GM23248 (cell line): ENCODE measurements at regions not wholly inside any gene's neighbourhood (a gene's known extent, or its start where the extent isn't known, plus 50 kb on each side); places are given as distances from the start of the nearest gene placed in this dataset.
"Not testable (repeated sequence)": the region's sequence is repeated elsewhere in the genome, so short reads cannot be mapped to it uniquely, and the experiment has no call there.

ENCODE experiments used
- DNase-seq: peaks from one replicate; pipeline ENCODE4 v3.0.0-alpha.2; 2015
- H2AFZ ChIP-seq: fragments of 200-600 bp; sonication (generic); 2 replicates; pipeline ENCODE4 v1.6.1; 2016; ENCODE audit warnings: antibody characterized with exemption
- H3F3A ChIP-seq: fragments of 200-600 bp; sonication (generic); 2 replicates; pipeline ENCODE4 v1.6.1; 2016; ENCODE audit warnings: mild to moderate bottlenecking, antibody characterized with exemption, mixed run types; ENCODE audit not compliant: insufficient read depth
- H3K27ac ChIP-seq: fragments of 200-600 bp; sonication (generic); 2 replicates; pipeline ENCODE4 v1.5.1; 2016; ENCODE audit warnings: mild to moderate bottlenecking
- H3K27me3 ChIP-seq: fragments of 200-600 bp; sonication (generic); replicated peaks from 2 replicates; pipeline ENCODE4 v1.6.1; 2016; ENCODE audit warnings: mild to moderate bottlenecking; ENCODE audit not compliant: insufficient read depth
- H3K36me3 ChIP-seq: fragments of 200-600 bp; sonication (generic); 2 replicates; pipeline ENCODE4 v1.6.1; 2016; ENCODE audit warnings: low read depth, mild to moderate bottlenecking
- H3K4me1 ChIP-seq: fragments of 200-600 bp; sonication (generic); 2 replicates; pipeline ENCODE4 v1.6.1; 2016; ENCODE audit warnings: mild to moderate bottlenecking; ENCODE audit not compliant: insufficient read depth
- H3K4me2 ChIP-seq: fragments of 200-600 bp; sonication (generic); one replicate; pipeline ENCODE4 v1.6.1; 2016; ENCODE audit warnings: mild to moderate bottlenecking; ENCODE audit not compliant: unreplicated experiment
- H3K4me3 ChIP-seq: fragments of 200-600 bp; sonication (generic); 2 replicates; pipeline ENCODE4 v1.5.1; 2016; ENCODE audit warnings: mild to moderate bottlenecking
- H3K79me2 ChIP-seq: fragments of 200-600 bp; sonication (generic); 2 replicates; pipeline ENCODE4 v1.6.1; 2016; ENCODE audit warnings: mild to moderate bottlenecking; ENCODE audit not compliant: insufficient read depth
- H3K9ac ChIP-seq: fragments of 200-600 bp; sonication (generic); 2 replicates; pipeline ENCODE4 v1.6.1; 2016; ENCODE audit warnings: mild to moderate bottlenecking
- H3K9me2 ChIP-seq: fragments of 200-600 bp; sonication (generic); 2 replicates; pipeline ENCODE4 v1.6.1; 2016; ENCODE audit warnings: mixed run types, mild to moderate bottlenecking, moderate library complexity; ENCODE audit not compliant: insufficient read depth
- H3K9me3 ChIP-seq: fragments of 200-600 bp; sonication (generic); one replicate; pipeline ENCODE4 v1.6.1; 2017; ENCODE audit warnings: low read depth
- H4K20me1 ChIP-seq: fragments of 200-600 bp; sonication (generic); 2 replicates; pipeline ENCODE4 v1.6.0; 2016; ENCODE audit not compliant: insufficient read depth
- WGBS, 2 experiments: methylation state at CpG; one replicate each; pipeline ENCODE4 v1.1.6; 2015 to 2017; ENCODE audit warnings: low lambda C conversion rate in 2 of 2, low coverage in 1 of 2; ENCODE audit errors: missing lambda C conversion rate in 2 of 2; 5-methylcytosine and 5-hydroxymethylcytosine counted together
- in situ Hi-C: fragments of 300-500 bp; cut with MboI; formaldehyde crosslinking; loops from 2 replicates; pipeline ENCODE4 v1.15.0; 2020

DNA sequence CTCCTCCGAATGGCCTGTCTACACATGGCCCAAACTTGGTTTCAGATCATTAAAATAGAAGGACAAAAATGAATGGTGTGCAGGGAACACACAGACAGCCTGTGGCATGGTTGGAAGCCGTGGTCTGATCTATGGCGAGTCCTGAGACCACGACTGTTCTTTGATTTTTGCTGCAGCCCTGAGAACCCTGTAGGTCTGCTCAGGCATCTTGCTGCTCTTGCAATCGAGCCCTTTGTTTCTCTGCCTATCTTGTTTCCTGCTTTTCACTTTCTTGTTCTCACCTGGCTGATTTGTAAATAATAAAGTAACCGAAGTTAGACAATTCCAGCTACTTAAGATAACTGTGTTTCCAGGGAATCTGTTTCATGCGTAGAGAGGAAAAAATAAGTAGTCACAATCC, 54.1 kb upstream of the NBPF9 start:
- H3K27me3 ChIP-seq, H3F3A ChIP-seq, H3K27ac ChIP-seq, H3K9me3 ChIP-seq, in situ Hi-C loops, H3K4me2 ChIP-seq, H4K20me1 ChIP-seq, H3K4me3 ChIP-seq, H3K9me2 ChIP-seq, DNase-seq, H3K9ac ChIP-seq, H3K4me1 ChIP-seq, H2AFZ ChIP-seq, H3K36me3 ChIP-seq, H3K79me2 ChIP-seq: not testable (repeated sequence)
- 94 to 98% methylated on average over 6 of the region's 7 CpGs for WGBS, 2 experiments

DNA sequence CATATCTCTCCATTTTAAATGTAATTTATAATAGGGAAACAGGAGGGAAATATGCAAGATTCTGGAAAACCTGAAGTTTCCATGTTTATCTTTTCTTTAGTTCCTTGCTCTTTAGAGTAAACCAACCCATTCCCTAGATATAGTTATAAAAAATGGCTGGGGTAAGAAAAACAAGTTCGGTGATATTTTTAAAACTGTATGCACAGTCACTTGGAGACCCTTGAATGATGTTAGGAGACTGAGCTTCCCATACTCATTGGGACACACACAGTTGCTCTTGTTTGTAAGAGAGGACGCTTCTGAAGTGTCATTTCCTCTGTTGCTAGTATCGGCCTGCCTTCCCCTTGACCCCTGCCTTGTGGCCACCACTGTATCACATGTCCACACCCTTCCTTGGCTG, 55.0 kb upstream of the NBPF9 start:
- H3K9me3 ChIP-seq, H3K27me3 ChIP-seq, H3K79me2 ChIP-seq, H3K4me1 ChIP-seq, H3K27ac ChIP-seq, H2AFZ ChIP-seq, H3K36me3 ChIP-seq, in situ Hi-C loops, H3K4me2 ChIP-seq, H3K9me2 ChIP-seq, H3F3A ChIP-seq, H3K4me3 ChIP-seq, H4K20me1 ChIP-seq, H3K9ac ChIP-seq, DNase-seq: not testable (repeated sequence)
- WGBS, 2 experiments: 71 to 80% methylated on average over 2 to 3 of the region's 3 CpGs

DNA sequence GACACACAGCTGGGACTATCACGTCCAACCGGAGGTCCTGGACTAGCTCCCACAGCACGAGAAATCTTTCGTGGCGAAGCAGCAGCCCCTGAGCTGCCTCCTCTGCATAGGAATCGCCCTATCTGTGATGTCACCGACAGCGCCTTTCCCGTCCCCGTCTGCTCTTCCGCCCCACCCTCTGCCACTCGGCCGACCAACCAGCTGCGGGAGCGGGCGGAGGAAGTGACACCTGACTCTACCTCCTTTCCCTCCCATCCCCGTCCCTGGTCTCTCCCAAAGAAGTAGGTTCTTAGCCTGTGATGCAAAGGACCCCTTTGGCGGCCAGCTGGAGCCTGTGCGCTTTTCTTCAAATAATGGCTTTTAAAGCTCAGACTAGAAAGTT, 59.7 kb upstream of the NBPF9 start:
- H3K79me2 ChIP-seq, H3K27me3 ChIP-seq, H3K4me1 ChIP-seq, DNase-seq, H3K9me3 ChIP-seq, H4K20me1 ChIP-seq, H3K36me3 ChIP-seq, H3K9me2 ChIP-seq, in situ Hi-C loops, H3F3A ChIP-seq: not testable (repeated sequence)
- WGBS, 2 experiments: 0 to 4% methylated on average over 2 of the region's 19 CpGs
- H3K4me3 ChIP-seq: peak overlapping the region; percentile 62
- peak overlapping the region; percentile 69 for H2AFZ ChIP-seq
- peak overlapping the region; percentile 43; the same call in 1 of the 2 replicates for H3K27ac ChIP-seq
- peak overlapping the region; percentile 76 for H3K4me2 ChIP-seq
- peak overlapping the region; percentile 53; the same call in 1 of the 2 replicates for H3K9ac ChIP-seq

DNA sequence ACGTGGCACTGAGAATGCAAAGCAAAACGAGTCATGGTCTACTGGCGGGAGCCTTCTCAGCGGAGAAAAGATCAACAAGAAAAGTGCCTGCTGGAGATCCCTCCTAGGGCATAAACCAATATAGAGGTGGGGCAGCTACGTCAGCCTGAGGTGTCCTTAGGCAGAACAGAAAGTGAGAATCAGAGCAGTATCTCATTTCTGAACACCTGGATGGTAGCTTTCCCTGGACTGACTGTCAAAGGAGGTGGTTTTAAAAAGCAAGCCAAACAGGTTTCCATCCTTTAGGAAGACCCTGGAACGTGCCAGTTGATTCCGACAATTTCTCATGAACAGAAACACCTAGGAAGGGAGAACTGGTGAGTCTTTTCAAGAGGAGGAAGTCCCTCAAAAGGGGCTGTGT, 71.4 kb upstream of the NBPF9 start:
- DNase-seq, H3K9me2 ChIP-seq, H2AFZ ChIP-seq, H4K20me1 ChIP-seq, H3K27me3 ChIP-seq, H3K9me3 ChIP-seq, H3K79me2 ChIP-seq, in situ Hi-C loops, H3K27ac ChIP-seq, H3K4me2 ChIP-seq, H3F3A ChIP-seq, H3K4me3 ChIP-seq, H3K36me3 ChIP-seq, H3K4me1 ChIP-seq: not testable (repeated sequence)
- 0 out of 2 replicates have a peak overlapping the region, but pooled peaks have one; percentile 18 for H3K9ac ChIP-seq
- 85 to 94% methylated on average over 4 of the region's 7 CpGs for WGBS, 2 experiments

DNA sequence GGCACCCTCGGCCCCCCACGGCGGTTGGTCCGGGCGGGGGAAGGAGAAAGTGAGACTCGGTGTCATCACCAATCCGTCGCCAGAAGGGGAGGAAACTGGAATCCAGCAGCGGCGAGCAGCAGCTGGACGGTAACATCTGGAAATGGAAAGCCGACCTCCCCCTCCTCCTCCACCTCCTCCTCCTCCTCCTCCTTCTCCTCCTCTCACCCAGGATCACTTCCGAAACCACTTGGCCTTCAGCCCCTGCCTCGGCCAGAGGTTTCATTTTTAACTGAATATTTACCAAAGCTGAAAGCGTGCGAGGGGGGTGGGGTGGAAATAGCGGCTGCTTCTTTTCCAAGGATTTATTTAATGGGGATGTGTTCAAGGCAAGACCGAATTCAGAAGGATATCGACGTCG, 72.5 kb upstream of the NBPF9 start:
- not testable (repeated sequence) for H3K9me3 ChIP-seq

DNA sequence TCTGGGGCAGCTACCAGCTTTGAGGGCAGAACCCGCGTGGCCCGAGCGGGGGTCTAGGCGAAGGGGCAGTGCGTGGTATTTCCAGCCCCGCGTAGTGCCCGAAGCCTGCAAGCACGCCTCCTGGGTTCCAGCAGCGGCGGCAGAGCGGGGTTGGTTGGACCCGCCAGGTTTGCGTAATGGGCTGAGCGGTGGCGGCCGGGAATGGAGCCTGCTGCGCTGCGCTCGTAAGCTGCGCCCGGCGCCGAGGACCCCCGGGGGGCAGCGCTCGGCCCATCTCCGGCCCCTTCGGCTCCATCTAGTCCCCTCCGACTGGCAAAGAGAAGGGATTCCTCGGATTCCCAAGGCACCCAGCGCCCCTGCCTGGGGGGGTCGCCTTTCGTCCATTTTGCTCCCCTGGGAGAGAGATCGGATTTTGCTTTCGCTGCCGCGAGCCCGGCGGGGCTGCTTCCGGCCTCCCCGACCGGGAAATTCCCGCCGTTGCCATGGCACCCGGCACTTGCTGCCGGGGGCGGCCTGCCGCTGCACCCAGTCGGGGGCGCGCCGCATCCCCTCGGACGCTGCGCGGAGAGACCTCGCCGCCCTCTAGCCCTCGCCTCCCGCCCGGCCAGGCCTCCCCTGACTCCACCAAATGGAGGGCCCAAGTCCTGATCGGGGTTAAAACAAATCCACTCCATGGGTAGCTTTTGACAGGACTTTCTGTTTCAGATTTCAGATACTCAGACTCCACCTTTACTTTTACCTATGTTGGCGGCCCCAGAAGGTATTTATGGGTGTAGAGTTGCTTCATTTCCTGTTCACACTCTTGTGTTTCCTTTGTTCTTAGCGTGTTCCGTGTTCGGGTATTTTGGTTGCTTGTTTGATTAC, 73.3 kb upstream of the NBPF9 start:
- H3K9me2 ChIP-seq, H3K9me3 ChIP-seq, H3K79me2 ChIP-seq, H3F3A ChIP-seq, H3K36me3 ChIP-seq, H3K4me2 ChIP-seq, H3K4me1 ChIP-seq, H3K27me3 ChIP-seq, H4K20me1 ChIP-seq, in situ Hi-C loops: not testable (repeated sequence)
- Histone ChIP-seq H3K27ac (peak overlapping the region; percentile 64), H3K4me3 (peak overlapping the region; percentile 75), H3K9ac (peak overlapping the region; percentile 83), H2AFZ (peak overlapping the region; percentile 71; the same call in 1 of the 2 replicates)
- peak; percentile 49 for DNase-seq
- 0% methylated on average over 3 to 17 of the region's 68 CpGs for WGBS, 2 experiments

More for the DNA sequence above, 72.5 kb upstream of the NBPF9 start:
- H3K27ac ChIP-seq, H3K4me2 ChIP-seq, H2AFZ ChIP-seq, in situ Hi-C loops, H4K20me1 ChIP-seq, H3F3A ChIP-seq, H3K36me3 ChIP-seq, H3K27me3 ChIP-seq, DNase-seq, H3K4me1 ChIP-seq, H3K79me2 ChIP-seq, H3K9me2 ChIP-seq: not testable (repeated sequence)
- Histone ChIP-seq H3K4me3 (peak overlapping the region; percentile 67), H3K9ac (peak overlapping the region; percentile 65)
- WGBS, 2 experiments: 2% methylated on average over 8 of the region's 21 CpGs; no CpG with 5 or more reads in 1 of the 2 experiments

DNA sequence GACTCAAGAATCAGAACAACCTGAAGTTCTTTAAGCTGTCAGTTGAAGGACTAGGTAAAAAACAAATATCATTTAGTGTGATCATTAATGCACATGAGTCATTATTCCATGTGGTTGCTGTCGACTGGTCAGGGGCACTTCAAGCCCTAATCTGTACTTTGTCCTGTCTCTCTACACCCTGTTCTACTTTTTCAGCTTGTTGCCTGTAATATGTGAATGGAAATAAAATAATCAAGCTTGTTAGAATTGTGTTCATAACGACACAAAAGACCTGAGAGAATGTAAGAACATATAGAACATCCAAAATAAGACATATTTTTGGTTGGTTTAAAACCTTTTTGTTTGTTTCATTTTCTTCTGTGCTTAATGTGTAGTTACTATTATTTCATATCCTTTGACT, 87.4 kb upstream of the NBPF9 start:
- H3K4me3 ChIP-seq, H3K27me3 ChIP-seq, H3K4me2 ChIP-seq, in situ Hi-C loops, H3K36me3 ChIP-seq, H3K9ac ChIP-seq, H3F3A ChIP-seq, H3K4me1 ChIP-seq, H3K79me2 ChIP-seq, H3K9me2 ChIP-seq, H2AFZ ChIP-seq, DNase-seq, H3K9me3 ChIP-seq, H4K20me1 ChIP-seq: not testable (repeated sequence)
- 53 to 57% methylated on average over 2 of the region's 2 CpGs for WGBS, 2 experiments
- H3K27ac ChIP-seq: 0 out of 2 replicates have a peak overlapping the region, but pooled peaks have one; percentile 12
